NCI-H1417 (cell line): ENCODE measurements at regions not wholly inside any gene's neighbourhood (a gene's known extent, or its start where the extent isn't known, plus 50 kb on each side); places are given as distances from the start of the nearest gene placed in this dataset.
"Not testable (repeated sequence)": the region's sequence is repeated elsewhere in the genome, so short reads cannot be mapped to it uniquely, and the experiment has no call there.

ENCODE experiments used
- DNase-seq, 3 experiments: peaks; one replicate each; lab custom pipeline; 2025; lab: John Stamatoyannopoulos, UW

DNA sequence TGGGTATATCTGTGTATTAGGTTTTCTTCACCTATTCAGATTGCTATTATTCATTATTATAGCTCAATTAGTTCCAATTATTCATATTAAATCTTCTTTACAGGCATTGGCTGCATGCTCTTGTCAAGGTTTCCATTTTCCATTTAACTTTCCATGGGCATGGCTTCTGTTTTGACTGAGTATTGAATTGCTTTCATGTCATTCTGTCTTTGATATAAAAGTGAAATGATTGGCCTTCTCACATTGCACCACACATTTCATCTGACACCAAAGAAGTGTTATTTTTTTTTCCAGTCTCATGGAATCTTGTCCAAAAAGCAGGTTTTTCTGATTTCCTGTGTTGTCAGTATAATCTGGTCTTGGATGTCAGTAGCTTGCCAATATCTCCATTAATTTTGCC lies 1244.3 kb downstream of the RAPGEF2 start:
- no peak for DNase-seq

DNA sequence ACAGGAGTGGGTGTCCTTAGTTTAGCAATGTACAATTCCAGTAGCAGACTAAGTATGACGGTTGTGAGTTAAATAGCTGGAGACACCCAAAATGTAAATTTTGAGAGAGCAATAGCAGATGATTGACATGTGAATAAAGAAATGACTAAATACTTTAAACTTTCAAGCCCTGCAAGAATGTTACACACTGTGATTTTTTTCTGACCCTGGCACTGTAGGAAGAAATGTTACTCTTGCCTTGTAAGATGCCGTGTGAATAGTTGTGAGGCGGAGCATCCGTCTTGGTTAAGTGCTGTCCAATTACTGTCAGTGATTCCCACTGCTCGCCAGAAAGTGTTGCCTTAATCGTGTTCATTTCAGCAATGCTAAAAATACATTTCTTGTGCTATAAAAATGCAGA lies 1248.1 kb downstream of the RAPGEF2 start:
- DNase-seq = peak in 1 of 3 experiments; percentile 13

GRCh38 chr4:160352637-160353036 lies 1249.8 kb downstream of the RAPGEF2 start:
- DNase-seq = peak in 2 of 3 experiments; percentile 26 to 78

DNA sequence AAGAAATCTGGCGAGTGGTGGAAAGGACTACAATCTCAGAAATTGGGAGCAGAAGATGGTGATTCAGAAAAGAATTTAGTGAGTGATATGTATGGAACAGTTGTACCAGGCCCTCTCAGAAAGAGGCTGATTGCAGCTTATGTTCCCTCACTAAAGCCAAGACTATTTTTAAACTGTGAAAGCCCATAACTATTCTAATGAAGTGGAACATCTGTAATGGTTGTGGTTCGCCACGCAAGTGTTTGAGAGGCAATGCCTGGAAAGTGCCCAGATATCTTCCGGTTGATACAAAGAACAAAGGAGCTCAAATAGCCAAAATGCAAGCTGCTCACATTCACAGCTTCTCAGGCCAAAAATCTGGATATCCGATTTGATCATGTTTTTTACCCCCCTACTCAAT lies 1250.7 kb downstream of the RAPGEF2 start:
- DNase-seq = no peak

DNA sequence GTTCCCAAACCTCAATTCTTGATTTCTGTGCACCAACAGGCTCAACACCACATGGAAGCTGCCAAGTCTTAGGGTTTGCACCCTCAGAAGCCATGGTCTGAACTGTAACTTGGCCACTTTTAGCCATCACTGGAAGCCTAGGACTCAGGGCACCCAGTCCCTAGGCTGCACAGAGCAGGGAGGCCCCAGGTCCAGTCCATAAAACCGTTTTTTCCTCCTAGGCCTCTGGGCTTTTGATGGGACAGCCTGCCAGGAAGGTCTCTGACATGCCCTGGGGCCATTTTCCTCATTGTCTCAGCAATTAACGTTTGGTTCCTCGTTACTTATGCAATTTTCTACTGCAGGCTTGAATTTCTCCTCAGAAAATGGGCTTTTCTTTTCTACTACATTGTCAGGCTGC lies 1259.6 kb downstream of the RAPGEF2 start:
- DNase-seq = no peak

DNA sequence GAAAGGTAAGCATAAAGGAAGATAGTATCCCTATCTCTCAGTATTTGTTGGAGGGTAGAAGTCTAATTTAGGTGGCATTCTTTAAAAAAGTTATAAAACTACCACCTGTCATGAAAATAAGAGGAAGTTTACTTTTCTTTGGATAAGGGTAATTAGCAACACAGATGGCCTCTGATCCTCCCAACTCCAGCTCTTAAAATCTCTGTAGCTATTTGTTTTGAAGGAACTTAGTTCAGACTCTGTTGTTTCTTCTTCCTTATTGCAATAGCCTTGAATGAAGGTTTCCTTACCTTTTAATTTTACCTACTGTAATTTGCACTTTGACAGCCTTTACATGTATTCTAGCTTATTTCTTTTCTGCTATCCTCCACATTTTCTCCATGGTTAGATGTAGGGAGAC lies 1261.3 kb downstream of the RAPGEF2 start:
- DNase-seq = no peak

DNA sequence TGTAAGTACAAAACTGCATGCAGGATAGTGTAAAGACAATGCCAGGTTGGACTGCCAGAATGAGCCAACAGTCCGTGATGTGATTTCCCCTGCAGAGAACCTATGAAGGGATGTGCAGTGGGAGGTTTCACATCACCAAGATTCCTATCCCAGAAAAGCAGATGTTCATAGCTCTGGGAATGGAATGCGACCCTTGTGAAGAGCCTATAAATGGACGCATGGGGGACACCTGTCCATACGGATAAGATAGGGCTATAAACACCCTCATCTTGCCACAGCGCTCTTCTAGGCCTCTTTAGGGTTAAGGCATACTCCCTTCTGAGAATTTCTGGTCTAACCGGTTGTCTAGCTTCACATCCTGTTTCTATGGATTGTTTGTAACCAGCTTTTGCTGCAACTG lies 1261.8 kb downstream of the RAPGEF2 start:
- DNase-seq = peak in 2 of 3 experiments; percentile 57 to 73

- DNase-seq = peak in 1 of 3 experiments; percentile 7
Observed at GRCh38 chr4:160365383-160365782, 1262.5 kb downstream of the RAPGEF2 start.

- DNase-seq = peak in 1 of 3 experiments; percentile 18
Observed at GRCh38 chr4:160370046-160370445, 1267.2 kb downstream of the RAPGEF2 start.

GRCh38 chr4:160371446-160371845 lies 1268.6 kb downstream of the RAPGEF2 start:
- DNase-seq = no peak

- no peak for DNase-seq
Observed at GRCh38 chr4:160372390-160372789, 1269.5 kb downstream of the RAPGEF2 start.

GRCh38 chr4:160373911-160374310 lies 1271.0 kb downstream of the RAPGEF2 start:
- no peak for DNase-seq

DNA sequence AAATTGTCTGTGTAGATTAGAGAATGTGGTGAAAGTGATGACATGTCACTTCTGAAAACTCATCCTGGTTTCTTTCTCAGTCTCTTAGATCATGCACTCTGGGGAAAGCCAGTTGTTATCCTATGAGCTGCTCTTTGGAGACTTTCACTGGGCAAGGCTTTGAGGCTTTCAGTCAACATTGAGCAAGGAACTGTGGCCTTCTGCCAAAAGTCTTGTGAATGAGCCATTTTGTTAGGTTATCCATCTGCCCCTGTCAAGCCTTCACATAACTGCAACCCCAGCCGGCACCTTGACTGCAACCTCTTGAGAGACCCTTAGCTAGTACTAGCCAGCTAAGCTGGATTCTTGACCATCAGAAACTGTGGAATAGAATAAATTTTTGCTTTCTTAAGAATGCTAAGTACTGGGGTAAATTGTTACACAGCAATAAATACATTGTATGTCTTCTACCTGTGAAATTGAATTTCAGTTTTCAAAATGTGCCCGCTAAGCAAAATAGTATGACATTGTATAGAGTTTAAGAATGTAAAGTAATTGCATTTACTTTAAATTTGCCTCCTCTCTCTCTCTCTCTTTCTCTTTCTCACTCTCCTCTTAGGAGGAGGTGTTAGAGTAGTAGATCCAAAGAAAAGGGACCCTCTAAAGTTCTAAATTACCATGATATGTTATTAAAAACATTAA lies 1273.0 kb downstream of the RAPGEF2 start:
- DNase-seq = no peak

DNA sequence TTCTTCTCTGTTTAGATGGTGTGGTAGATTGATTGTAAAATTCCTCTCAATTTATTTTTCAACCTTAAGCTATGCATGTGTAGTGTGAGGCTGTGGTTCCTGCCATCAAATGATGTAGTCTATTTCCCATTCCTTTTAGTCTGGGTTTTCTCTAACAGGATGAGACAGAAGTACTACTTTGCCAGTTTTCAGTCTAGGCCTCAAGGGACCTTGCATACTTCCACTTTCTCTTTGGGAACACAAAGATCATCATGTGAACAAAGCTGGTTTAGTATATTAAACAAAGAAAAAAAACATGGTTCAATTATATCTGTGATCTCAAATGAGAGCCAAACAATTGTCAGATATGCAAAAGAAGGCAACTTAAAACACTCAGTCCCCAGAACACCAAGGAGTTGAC lies 1284.0 kb downstream of the RAPGEF2 start:
- no peak for DNase-seq

GRCh38 chr4:160399826-160400225 lies 1296.9 kb downstream of the RAPGEF2 start:
- DNase-seq = no peak

- DNase-seq = no peak
Observed at GRCh38 chr4:160403081-160403480, 1300.2 kb downstream of the RAPGEF2 start.

GRCh38 chr4:160406263-160406825 lies 1303.5 kb downstream of the RAPGEF2 start:
- peak in 1 of 3 experiments; percentile 17 for DNase-seq

GRCh38 chr4:160414496-160414895 lies 1311.6 kb downstream of the RAPGEF2 start:
- DNase-seq = no peak

GRCh38 chr4:160423879-160424451 lies 1321.1 kb downstream of the RAPGEF2 start:
- DNase-seq = no peak

- DNase-seq = no peak
Observed at GRCh38 chr4:160426233-160426632, 1323.4 kb downstream of the RAPGEF2 start.

GRCh38 chr4:160450876-160451275 lies 1348.0 kb downstream of the RAPGEF2 start:
- DNase-seq = no peak

GRCh38 chr4:160481696-160482690 lies 1379.1 kb downstream of the RAPGEF2 start:
- not testable (repeated sequence) for DNase-seq
